Frontal cortex (tissue), 3 donors: ENCODE measurements at regions not wholly inside any gene's neighbourhood (a gene's known extent, or its start where the extent isn't known, plus 50 kb on each side); places are given as distances from the start of the nearest gene placed in this dataset.

Experiments used
- DNase-seq, 2 donors: peaks; one replicate each; pipeline ENCODE4 v3.0.0; 2012; ENCODE audit warnings: low spot score in 2 of 2
- FAIRE-seq: peaks from 2 replicates; lab custom pipeline; 2012; peaks lifted over from hg19 to GRCh38; lab: Jason Lieb, UNC
- donor health status: control.
- donor health status: control.
- donor health status: control.

DNA sequence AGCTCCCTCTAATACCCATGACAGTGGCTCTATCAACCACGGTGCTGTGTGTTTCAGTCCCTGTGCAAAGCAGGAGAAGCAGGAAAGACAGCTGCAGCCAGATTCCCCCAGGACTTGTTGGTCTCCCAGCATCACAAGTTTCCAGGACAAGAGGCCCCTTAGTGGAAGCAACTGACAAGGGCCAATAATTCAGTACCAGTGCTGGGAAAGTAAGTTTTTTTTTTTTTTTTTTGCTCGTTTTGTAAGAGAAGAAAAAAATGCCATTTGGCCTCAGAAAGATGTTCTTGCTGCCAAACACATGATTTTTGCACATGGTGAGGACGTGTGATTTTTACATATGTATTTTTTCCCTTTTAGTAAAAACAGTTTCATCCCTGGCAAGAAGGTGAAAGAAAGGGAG lies 284.2 kb upstream of the ZMIZ1 start:
- DNase-seq (no peak), FAIRE-seq (no peak)

- DNase-seq (no peak), FAIRE-seq (no peak)
These were observed 283.7 kb upstream of the ZMIZ1 start for GRCh38 chr10:78785066-78785465.

- FAIRE-seq (no peak), DNase-seq (no peak)
These were observed 282.8 kb upstream of the ZMIZ1 start for GRCh38 chr10:78785991-78786390.

- no peak for DNase-seq
These were observed 281.6 kb upstream of the ZMIZ1 start for GRCh38 chr10:78787125-78787524.

DNA sequence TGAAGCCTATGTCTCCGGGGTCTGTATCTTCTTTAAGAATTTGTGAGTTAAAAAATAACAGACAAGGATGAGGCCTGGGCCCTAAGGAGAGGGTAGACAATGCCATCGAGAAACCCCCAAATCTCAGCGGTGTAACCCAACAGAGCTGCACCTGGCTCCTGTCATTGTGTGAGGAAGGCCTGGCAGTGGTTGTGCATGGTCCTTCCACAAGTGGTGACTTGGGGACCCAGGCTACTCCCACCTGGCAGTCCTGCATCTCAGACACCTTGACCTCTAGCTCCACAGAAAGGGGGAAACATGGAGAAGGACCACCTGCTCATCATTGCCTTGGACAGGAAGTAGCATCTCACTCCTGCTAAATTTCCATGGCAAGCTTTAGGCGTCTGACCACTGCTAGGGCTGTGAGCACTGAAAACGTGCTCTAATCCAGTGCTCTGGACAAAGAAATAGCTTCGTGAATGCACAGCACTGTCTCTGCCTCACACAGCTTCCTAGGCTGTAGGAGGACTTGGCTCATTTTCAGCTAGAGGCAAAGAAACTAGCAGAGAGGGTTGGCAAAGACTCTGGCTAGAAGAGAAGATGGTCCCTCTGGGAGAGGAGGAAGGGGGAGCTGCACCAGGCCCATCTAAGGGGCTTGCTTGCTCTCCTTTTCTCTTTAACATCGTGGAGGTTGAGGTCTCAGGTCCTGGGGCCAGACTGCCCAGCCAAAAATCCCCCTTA lies 273.9 kb upstream of the ZMIZ1 start:
- no peak for FAIRE-seq
- DNase-seq = no peak

More at GRCh38 chr10:78787125-78787524, 281.6 kb upstream of the ZMIZ1 start:
- no peak for FAIRE-seq

DNA sequence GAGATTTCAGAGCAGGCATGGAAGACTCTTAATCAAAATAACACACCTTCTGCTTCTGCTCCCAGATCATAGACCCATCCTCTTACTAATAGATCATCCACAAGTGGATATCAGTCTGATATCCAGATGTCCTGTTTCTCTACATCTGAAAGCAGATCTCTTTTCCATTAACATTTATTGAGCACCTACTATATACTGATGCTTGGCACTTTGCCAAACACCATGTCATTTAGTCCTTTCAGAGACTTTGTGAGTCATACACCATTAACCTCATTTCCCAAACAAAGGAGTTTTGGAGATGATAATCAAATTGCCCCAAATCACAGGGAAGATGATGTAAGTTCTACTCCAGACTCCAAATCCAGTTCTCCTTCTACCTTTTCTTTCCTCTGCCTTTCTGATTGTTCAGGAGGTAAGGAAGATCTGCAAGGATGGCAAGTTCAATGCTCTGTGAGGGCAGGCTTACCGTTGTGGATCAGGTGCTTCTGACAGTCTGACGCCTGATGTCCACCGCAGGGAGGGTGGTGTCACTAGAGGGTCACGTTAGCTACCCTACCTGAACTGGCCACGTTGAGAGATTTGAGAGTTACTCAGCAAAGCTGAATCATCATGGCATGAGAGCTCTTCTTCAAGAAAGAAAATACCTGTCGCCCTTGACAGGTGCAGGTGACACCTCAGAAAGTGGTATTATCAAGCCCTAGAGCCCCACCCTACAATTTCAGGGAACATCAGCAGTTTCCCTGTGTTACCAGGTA lies 269.6 kb upstream of the ZMIZ1 start:
- DNase-seq = no peak
- no peak for FAIRE-seq

GRCh38 chr10:78800006-78800405 lies 268.8 kb upstream of the ZMIZ1 start:
- DNase-seq (no peak), FAIRE-seq (no peak)

DNA sequence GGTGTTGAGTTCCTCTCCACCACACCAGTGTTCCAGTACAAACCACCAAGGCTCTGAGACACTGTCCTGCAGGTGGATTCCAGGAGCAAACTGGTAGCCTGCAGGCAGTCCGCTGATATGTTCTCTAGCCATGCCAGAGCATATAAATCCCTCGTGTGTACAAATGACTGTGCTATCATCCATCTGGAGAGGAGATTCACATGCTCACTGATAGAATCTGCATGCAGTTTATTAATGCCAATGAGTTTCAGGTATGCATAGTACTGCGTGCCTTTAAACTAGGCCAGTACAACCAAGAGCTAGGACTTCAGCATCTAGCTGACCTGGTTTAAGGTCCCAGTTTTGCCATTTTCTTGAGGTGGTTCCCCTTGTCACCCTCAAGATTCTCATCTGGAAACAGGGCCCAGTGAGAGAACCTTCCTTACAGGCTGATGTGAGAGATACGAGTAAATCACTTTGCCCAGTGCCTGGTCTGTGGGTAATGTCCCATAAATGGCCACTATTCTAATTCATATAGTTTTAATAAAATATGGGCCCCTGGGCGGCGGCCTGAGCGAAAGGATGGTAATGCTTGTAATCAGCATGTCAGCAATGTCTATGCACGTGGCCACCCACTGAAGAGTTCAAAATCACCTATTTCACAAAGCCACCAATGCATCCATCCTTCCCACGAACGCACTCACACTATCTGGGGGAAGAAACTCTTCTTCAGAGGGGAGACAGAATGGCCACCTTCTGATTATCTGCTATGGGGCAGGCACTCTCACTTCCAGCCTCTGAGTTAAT lies 268.0 kb upstream of the ZMIZ1 start:
- FAIRE-seq (no peak), DNase-seq (no peak)

DNA sequence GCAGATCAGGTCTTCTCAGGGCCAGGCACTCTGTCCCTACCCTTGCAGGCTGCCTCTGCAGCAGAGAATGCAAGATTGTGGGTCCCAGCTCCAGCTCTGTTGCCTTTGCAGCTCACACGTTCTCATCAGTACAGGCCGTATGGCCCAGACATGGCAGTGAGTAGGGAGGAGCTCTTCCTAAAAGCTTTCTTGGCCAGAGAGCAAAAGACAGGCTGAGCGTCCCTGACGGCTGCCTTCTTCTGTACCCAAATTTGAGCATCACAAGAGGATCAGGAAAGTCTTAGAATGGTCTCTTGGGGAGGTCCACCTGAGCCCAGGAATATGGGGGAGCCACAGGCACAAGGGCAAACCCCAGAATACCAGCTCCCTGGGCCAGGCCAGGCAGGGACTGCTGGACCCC lies 266.3 kb upstream of the ZMIZ1 start:
- DNase-seq (no peak), FAIRE-seq (no peak)

DNA sequence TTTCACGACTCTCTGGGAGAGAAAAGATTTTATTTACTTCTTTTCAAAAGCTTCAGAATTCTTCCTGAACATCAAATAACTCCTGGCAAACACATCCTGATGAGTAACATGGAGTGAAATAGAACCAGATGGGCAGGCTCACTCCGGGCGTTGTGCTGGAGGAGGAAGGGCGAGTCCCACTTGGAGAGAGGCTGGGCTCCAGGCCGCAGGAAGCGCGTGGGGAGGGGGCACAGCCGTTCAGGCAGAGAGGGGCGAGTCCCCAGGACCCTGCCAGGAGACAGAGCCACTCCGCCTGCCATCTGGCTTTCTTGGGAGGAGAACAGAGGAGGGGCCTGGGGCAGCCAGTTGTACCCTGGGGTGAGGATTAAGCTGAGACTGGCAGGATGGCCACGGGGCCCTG lies 265.9 kb upstream of the ZMIZ1 start:
- DNase-seq = peak in 1 of 2 donors; percentile 45
- no peak for FAIRE-seq

- DNase-seq (no peak), FAIRE-seq (no peak)
These were observed 265.1 kb upstream of the ZMIZ1 start for GRCh38 chr10:78803710-78804109.

DNA sequence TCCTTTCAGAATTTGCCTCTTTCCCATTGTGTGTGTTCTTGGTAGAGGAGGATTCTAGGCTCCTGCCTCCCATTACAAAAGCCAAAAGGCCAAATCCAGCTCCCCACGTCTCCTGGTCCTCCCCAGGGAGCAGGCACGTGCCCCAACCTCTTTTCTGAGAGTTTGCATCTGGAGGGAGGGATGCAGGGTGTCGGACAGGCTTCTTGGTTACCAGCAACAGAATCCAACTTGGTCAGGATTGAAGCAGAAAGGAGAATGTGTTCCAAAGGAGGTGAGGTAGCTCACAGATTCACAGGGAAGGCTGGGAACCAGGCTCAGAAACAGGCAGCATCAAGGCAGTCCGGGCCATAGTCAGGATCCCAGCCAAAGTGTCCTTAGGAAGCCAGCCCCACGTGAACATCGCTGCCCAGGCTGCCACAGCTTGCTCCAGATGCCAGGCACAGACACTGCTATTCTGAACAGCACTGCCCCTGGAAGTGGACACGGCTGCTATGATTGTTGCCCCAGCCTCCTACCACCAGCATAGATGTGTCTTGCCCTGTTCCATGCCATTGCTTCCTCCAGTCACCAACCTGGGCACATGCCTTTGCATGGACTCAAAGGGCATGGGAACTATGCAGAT lies 264.2 kb upstream of the ZMIZ1 start:
- no peak for DNase-seq
- no peak for FAIRE-seq

GRCh38 chr10:78805176-78805575 lies 263.6 kb upstream of the ZMIZ1 start:
- FAIRE-seq (no peak), DNase-seq (no peak)

DNA sequence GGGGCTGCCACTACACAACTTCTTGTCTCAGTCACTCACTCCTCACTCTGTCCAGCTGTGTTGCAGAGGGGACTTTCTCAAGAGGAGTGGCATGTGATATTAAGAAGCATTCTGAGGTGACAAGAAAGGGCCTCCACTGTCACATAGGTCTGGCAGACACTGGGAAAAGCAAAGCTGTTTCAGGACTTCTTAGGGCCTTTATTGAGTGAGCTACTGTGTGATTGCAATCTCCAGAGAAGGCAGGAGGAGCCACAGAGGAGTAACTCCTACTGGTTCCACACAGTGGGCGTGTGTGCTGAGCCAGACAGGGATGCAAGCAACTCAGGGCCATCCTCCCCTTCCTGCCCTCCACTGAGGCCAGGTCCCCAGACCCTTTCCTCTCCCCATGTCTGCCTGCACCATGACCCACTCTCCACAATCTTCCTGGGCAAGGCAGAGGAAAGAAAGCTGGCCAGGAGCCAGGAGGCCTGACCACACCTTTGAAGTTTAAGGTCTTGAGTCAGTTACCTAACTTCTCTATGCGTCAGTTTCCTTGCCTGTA lies 262.0 kb upstream of the ZMIZ1 start:
- FAIRE-seq (no peak), DNase-seq (no peak)

- DNase-seq = no peak
- no peak for FAIRE-seq
These were observed 261.1 kb upstream of the ZMIZ1 start for GRCh38 chr10:78807504-78808203.

DNA sequence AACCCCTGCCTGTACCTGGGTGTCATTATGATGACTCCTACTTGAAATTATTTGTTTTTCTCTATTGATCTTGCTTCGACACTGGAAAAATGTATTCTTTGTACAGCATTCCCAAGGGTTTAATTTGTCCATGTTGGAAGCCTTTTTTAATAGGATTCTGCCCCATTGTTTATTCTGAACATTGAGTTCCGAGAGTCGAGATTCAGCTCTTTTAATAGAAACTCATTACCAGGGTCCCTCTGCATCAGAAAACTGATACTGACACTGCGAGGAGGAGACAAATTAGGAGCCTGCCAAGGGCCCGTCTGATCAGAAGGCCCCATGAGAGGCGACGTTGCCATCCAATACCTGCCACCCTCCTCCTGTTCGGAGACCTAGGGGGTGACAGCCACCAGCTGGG lies 260.5 kb upstream of the ZMIZ1 start:
- no peak for DNase-seq
- no peak for FAIRE-seq

- FAIRE-seq = no peak
- no peak for DNase-seq
These were observed 259.9 kb upstream of the ZMIZ1 start for GRCh38 chr10:78808736-78809367.

GRCh38 chr10:78811174-78811573 lies 257.6 kb upstream of the ZMIZ1 start:
- DNase-seq = no peak
- no peak for FAIRE-seq
